ENCODE measurements at regions not wholly inside any gene's neighbourhood (a gene's known extent, or its start where the extent isn't known, plus 50 kb on each side); places are given as distances from the start of the nearest gene placed in this dataset.
"Not testable (repeated sequence)": the region's sequence is repeated elsewhere in the genome, so short reads cannot be mapped to it uniquely, and the experiment has no call there.

- DNase-seq = no peak
These were observed 1164.7 kb upstream of the CDH8 start for GRCh38 chr16:63200940-63201339.

- no peak for DNase-seq
These were observed 1159.1 kb upstream of the CDH8 start for GRCh38 chr16:63195336-63195735.

GRCh38 chr16:63192980-63193379 lies 1156.7 kb upstream of the CDH8 start:
- no peak for DNase-seq

GRCh38 chr16:63188086-63188771 lies 1152.0 kb upstream of the CDH8 start:
- no peak for DNase-seq

GRCh38 chr16:63187638-63188037 lies 1151.4 kb upstream of the CDH8 start:
- DNase-seq = no peak

GRCh38 chr16:63185235-63185780 lies 1149.1 kb upstream of the CDH8 start:
- DNase-seq = no peak

GRCh38 chr16:63183743-63184142 lies 1147.5 kb upstream of the CDH8 start:
- DNase-seq = no peak

- no peak for DNase-seq
These were observed 1139.1 kb upstream of the CDH8 start for GRCh38 chr16:63175313-63175712.

- no peak for DNase-seq
These were observed 1138.6 kb upstream of the CDH8 start for GRCh38 chr16:63174801-63175200.

- DNase-seq = no peak
These were observed 1135.3 kb upstream of the CDH8 start for GRCh38 chr16:63171545-63171944.

- no peak for DNase-seq
These were observed 1132.9 kb upstream of the CDH8 start for GRCh38 chr16:63169100-63169499.

GRCh38 chr16:63157818-63158217 lies 1121.6 kb upstream of the CDH8 start:
- no peak for DNase-seq

GRCh38 chr16:63146251-63146650 lies 1110.0 kb upstream of the CDH8 start:
- DNase-seq = no peak

GRCh38 chr16:63145411-63145810 lies 1109.2 kb upstream of the CDH8 start:
- no peak for DNase-seq

GRCh38 chr16:63135069-63135468 lies 1098.8 kb upstream of the CDH8 start:
- DNase-seq = no peak

- DNase-seq = no peak
These were observed 1095.3 kb upstream of the CDH8 start for GRCh38 chr16:63131503-63131902.

GRCh38 chr16:63130942-63131341 lies 1094.7 kb upstream of the CDH8 start:
- DNase-seq = no peak

- no peak for DNase-seq
These were observed 1093.3 kb upstream of the CDH8 start for GRCh38 chr16:63129411-63130125.

- DNase-seq = not testable (repeated sequence)
These were observed 1083.7 kb upstream of the CDH8 start for GRCh38 chr16:63119905-63120304.

- no peak for DNase-seq
These were observed 1063.8 kb upstream of the CDH8 start for GRCh38 chr16:63100082-63100481.

GRCh38 chr16:63096857-63097256 lies 1060.6 kb upstream of the CDH8 start:
- no peak for DNase-seq

GRCh38 chr16:63092736-63093135 lies 1056.5 kb upstream of the CDH8 start:
- no peak for DNase-seq

- DNase-seq = no peak
These were observed 1045.9 kb upstream of the CDH8 start for GRCh38 chr16:63082101-63082500.

GRCh38 chr16:63080746-63081145 lies 1044.5 kb upstream of the CDH8 start:
- DNase-seq = no peak
